GM23248 (cell line): ENCODE measurements at regions not wholly inside any gene's neighbourhood (a gene's known extent, or its start where the extent isn't known, plus 50 kb on each side); places are given as distances from the start of the nearest gene placed in this dataset.

Source experiments
- DNase-seq: peaks from one replicate; pipeline ENCODE4 v3.0.0-alpha.2; 2015
- H2AFZ ChIP-seq: fragments of 200-600 bp; sonication (generic); 2 replicates; pipeline ENCODE4 v1.6.1; 2016; ENCODE audit warnings: antibody characterized with exemption
- H3F3A ChIP-seq: fragments of 200-600 bp; sonication (generic); 2 replicates; pipeline ENCODE4 v1.6.1; 2016; ENCODE audit warnings: mild to moderate bottlenecking, antibody characterized with exemption, mixed run types; ENCODE audit not compliant: insufficient read depth
- H3K27ac ChIP-seq: fragments of 200-600 bp; sonication (generic); 2 replicates; pipeline ENCODE4 v1.5.1; 2016; ENCODE audit warnings: mild to moderate bottlenecking
- H3K27me3 ChIP-seq: fragments of 200-600 bp; sonication (generic); replicated peaks from 2 replicates; pipeline ENCODE4 v1.6.1; 2016; ENCODE audit warnings: mild to moderate bottlenecking; ENCODE audit not compliant: insufficient read depth
- H3K36me3 ChIP-seq: fragments of 200-600 bp; sonication (generic); 2 replicates; pipeline ENCODE4 v1.6.1; 2016; ENCODE audit warnings: low read depth, mild to moderate bottlenecking
- H3K4me1 ChIP-seq: fragments of 200-600 bp; sonication (generic); 2 replicates; pipeline ENCODE4 v1.6.1; 2016; ENCODE audit warnings: mild to moderate bottlenecking; ENCODE audit not compliant: insufficient read depth
- H3K4me2 ChIP-seq: fragments of 200-600 bp; sonication (generic); one replicate; pipeline ENCODE4 v1.6.1; 2016; ENCODE audit warnings: mild to moderate bottlenecking; ENCODE audit not compliant: unreplicated experiment
- H3K4me3 ChIP-seq: fragments of 200-600 bp; sonication (generic); 2 replicates; pipeline ENCODE4 v1.5.1; 2016; ENCODE audit warnings: mild to moderate bottlenecking
- H3K79me2 ChIP-seq: fragments of 200-600 bp; sonication (generic); 2 replicates; pipeline ENCODE4 v1.6.1; 2016; ENCODE audit warnings: mild to moderate bottlenecking; ENCODE audit not compliant: insufficient read depth
- H3K9ac ChIP-seq: fragments of 200-600 bp; sonication (generic); 2 replicates; pipeline ENCODE4 v1.6.1; 2016; ENCODE audit warnings: mild to moderate bottlenecking
- H3K9me2 ChIP-seq: fragments of 200-600 bp; sonication (generic); 2 replicates; pipeline ENCODE4 v1.6.1; 2016; ENCODE audit warnings: mixed run types, mild to moderate bottlenecking, moderate library complexity; ENCODE audit not compliant: insufficient read depth
- H3K9me3 ChIP-seq: fragments of 200-600 bp; sonication (generic); one replicate; pipeline ENCODE4 v1.6.1; 2017; ENCODE audit warnings: low read depth
- H4K20me1 ChIP-seq: fragments of 200-600 bp; sonication (generic); 2 replicates; pipeline ENCODE4 v1.6.0; 2016; ENCODE audit not compliant: insufficient read depth
- EZH2 ChIP-seq: fragments of 200-600 bp; sonication (generic); IDR thresholded peaks from 2 replicates; pipeline ENCODE4 v1.6.1; 2018; ENCODE audit warnings: antibody characterized with exemption, mild to moderate bottlenecking; ENCODE audit not compliant: insufficient read depth, poor library complexity, severe bottlenecking
- EZH2phosphoT487 ChIP-seq: fragments of 200-600 bp; sonication (generic); IDR thresholded peaks from 2 replicates; pipeline ENCODE4 v1.6.1; 2018; ENCODE audit warnings: antibody characterized with exemption, moderate library complexity, mild to moderate bottlenecking, low read depth; ENCODE audit not compliant: insufficient read depth
- WGBS, 2 experiments: methylation state at CpG; one replicate each; pipeline ENCODE4 v1.1.6; 2015 to 2017; ENCODE audit warnings: low lambda C conversion rate in 2 of 2, low coverage in 1 of 2; ENCODE audit errors: missing lambda C conversion rate in 2 of 2; 5-methylcytosine and 5-hydroxymethylcytosine counted together
- in situ Hi-C: fragments of 300-500 bp; cut with MboI; formaldehyde crosslinking; loops from 2 replicates; pipeline ENCODE4 v1.15.0; 2020

DNA sequence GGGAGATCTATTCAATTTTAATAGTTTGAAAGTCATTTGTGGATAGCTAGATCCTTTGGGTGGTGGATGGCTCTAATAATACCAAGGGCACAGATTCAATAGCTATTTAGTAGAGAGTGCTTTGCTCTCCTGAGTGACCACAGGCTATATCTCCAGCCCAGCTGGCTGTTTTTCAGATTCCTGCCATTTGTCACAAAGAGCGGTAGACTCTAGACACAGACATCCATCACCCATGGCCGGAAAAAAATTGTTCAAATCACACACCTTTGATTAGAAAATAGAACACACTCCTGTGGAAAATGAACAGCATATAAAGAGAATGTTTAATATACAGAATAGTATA lies 171.6 kb upstream of the MITF start:
- DNase-seq = no peak
- H3K9me3 ChIP-seq = no peaks in the 10 kb centered on the region
- 50 to 68% methylated on average over 2 of the region's 2 CpGs for WGBS, 2 experiments

DNA sequence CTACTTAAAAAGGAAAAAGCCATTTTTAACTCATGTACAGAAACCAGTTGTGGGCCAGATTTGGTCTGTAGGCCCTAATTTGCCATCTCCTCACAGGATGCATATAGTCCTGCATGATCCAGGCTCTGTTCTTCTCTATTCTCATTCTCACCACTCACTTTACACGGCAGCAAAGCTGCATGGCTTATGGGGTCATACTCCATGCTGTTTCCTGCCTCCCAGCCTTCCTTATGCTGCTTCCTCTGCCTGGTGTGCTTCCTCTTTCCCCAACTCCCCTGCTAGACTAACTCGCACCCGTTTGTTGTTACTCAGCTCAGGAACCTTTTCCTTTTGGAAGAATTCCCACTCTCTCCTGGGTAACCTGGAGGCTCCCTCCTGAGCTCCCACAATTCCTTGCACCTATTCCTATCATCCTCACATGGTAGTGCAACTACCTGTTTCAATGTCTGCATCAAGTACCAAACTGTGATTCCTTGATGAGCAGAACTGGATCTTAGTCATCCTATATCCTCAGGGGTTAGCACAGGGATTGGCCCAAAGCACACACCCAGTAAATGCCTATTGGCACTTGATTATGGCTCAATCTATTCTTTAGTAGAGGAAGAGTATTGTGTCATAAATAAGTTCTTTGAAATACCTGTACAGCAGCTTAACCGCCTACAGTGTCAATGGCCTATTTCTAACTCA lies 172.1 kb upstream of the MITF start:
- H3K4me2 ChIP-seq = no peak overlapping the region

More for the DNA sequence above, 171.6 kb upstream of the MITF start:
- no peak overlapping the region for H3K27ac ChIP-seq
- no peak overlapping the region for H2AFZ ChIP-seq
- no peak overlapping the region for H3K4me3 ChIP-seq
- H3K27me3 ChIP-seq = no peaks in the 10 kb centered on the region; the same call in 1 of the 2 replicates
- no peaks in the 10 kb centered on the region for H4K20me1 ChIP-seq
- in situ Hi-C loops = no loop called here
- no peak overlapping the region for H3K9ac ChIP-seq
- no peaks in the 10 kb centered on the region for H3K9me2 ChIP-seq
- no peaks in the 10 kb centered on the region for H3K36me3 ChIP-seq
- no peaks in the 10 kb centered on the region for H3F3A ChIP-seq
- H3K4me1 ChIP-seq = no peaks in the 10 kb centered on the region
- no peaks in the 10 kb centered on the region for H3K79me2 ChIP-seq
- H3K4me2 ChIP-seq = no peak overlapping the region
- TF ChIP-seq EZH2phosphoT487 = no peak

GRCh38 chr3:69566275-69566674 lies 173.0 kb upstream of the MITF start:
- no peak overlapping the region for H2AFZ ChIP-seq
- H3K9ac ChIP-seq = no peak overlapping the region
- H4K20me1 ChIP-seq = no peaks in the 10 kb centered on the region
- H3K9me3 ChIP-seq = no peaks in the 10 kb centered on the region
- no peak for DNase-seq
- WGBS, 2 experiments = 60 to 63% methylated on average over 4 of the region's 4 CpGs
- no peaks in the 10 kb centered on the region; the same call in none of the 2 replicates for H3K27me3 ChIP-seq
- H3K36me3 ChIP-seq = no peaks in the 10 kb centered on the region
- H3K27ac ChIP-seq = no peak overlapping the region
- TF ChIP-seq EZH2phosphoT487 = no peak
- no peak for TF ChIP-seq EZH2
- in situ Hi-C loops = no loop called here
- H3F3A ChIP-seq = no peaks in the 10 kb centered on the region
- no peaks in the 10 kb centered on the region for H3K79me2 ChIP-seq
- H3K4me3 ChIP-seq = no peak overlapping the region
- no peak overlapping the region for H3K4me2 ChIP-seq
- no peaks in the 10 kb centered on the region for H3K4me1 ChIP-seq
- no peaks in the 10 kb centered on the region for H3K9me2 ChIP-seq

More for the DNA sequence above, 172.1 kb upstream of the MITF start:
- H3K27ac ChIP-seq = no peak overlapping the region
- in situ Hi-C loops = no loop called here
- no peaks in the 10 kb centered on the region for H3K79me2 ChIP-seq
- no peaks in the 10 kb centered on the region for H3F3A ChIP-seq
- 42 to 51% methylated on average over 4 of the region's 4 CpGs for WGBS, 2 experiments
- H3K9ac ChIP-seq = no peak overlapping the region
- H2AFZ ChIP-seq = no peak overlapping the region
- TF ChIP-seq EZH2phosphoT487 = no peak
- no peak for TF ChIP-seq EZH2
- no peaks in the 10 kb centered on the region for H4K20me1 ChIP-seq
- H3K9me2 ChIP-seq = no peaks in the 10 kb centered on the region
- H3K9me3 ChIP-seq = no peaks in the 10 kb centered on the region
- no peak overlapping the region for H3K4me3 ChIP-seq
- H3K27me3 ChIP-seq = no peaks in the 10 kb centered on the region; the same call in 1 of the 2 replicates
- H3K4me1 ChIP-seq = no peaks in the 10 kb centered on the region
- DNase-seq = no peak
- H3K36me3 ChIP-seq = no peaks in the 10 kb centered on the region

DNA sequence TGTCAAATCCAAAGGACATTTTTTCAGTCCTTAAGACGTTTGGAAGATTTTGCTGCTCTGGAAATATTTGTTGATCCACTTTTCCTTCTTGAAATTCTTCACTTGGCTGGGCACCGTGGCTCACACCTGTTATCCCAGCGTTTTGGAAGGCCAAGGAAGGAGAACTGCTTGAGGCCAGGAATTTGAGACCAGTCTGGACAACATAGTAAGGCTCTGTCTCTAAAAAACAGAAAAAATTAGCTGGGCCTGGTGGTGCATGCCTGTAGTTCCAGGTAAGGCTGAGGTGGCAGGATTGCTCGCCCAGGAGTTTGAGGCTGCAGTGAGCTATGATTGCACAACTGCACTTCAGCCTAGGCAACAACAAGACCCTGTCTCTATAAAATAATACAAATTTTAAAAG lies 173.9 kb upstream of the MITF start:
- no peak for TF ChIP-seq EZH2
- no peak for TF ChIP-seq EZH2phosphoT487
- Histone ChIP-seq H3K27ac (no peak overlapping the region), H3K36me3 (no peaks in the 10 kb centered on the region), H3K4me2 (no peak overlapping the region), H3K9ac (no peak overlapping the region), H3F3A (no peaks in the 10 kb centered on the region), H4K20me1 (no peaks in the 10 kb centered on the region), H2AFZ (no peak overlapping the region), H3K27me3 (no peaks in the 10 kb centered on the region; the same call in 1 of the 2 replicates), H3K9me3 (no peaks in the 10 kb centered on the region), H3K79me2 (no peaks in the 10 kb centered on the region), H3K9me2 (no peaks in the 10 kb centered on the region), H3K4me1 (no peaks in the 10 kb centered on the region), H3K4me3 (no peak overlapping the region)
- in situ Hi-C loops = no loop called here
- WGBS, 2 experiments = 28 to 31% methylated on average over 4 of the region's 4 CpGs
- no peak for DNase-seq

GRCh38 chr3:69563981-69564380 lies 175.3 kb upstream of the MITF start:
- Histone ChIP-seq H3K79me2 (no peaks in the 10 kb centered on the region), H4K20me1 (no peaks in the 10 kb centered on the region), H3K9me2 (no peaks in the 10 kb centered on the region), H3K4me1 (no peaks in the 10 kb centered on the region), H3K27me3 (no peaks in the 10 kb centered on the region; the same call in 1 of the 2 replicates), H3K9me3 (no peaks in the 10 kb centered on the region), H3K4me2 (no peak overlapping the region), H2AFZ (no peak overlapping the region), H3K9ac (no peak overlapping the region), H3F3A (no peaks in the 10 kb centered on the region), H3K27ac (no peak overlapping the region), H3K36me3 (no peaks in the 10 kb centered on the region), H3K4me3 (no peak overlapping the region)
- 56 to 63% methylated on average over 5 of the region's 5 CpGs for WGBS, 2 experiments
- DNase-seq = no peak
- in situ Hi-C loops = no loop called here
- TF ChIP-seq EZH2phosphoT487 (no peak), EZH2 (no peak)
